ENCODE measurements at regions not wholly inside any gene's neighbourhood (a gene's known extent, or its start where the extent isn't known, plus 50 kb on each side); places are given as distances from the start of the nearest gene placed in this dataset.

GRCh38 chr5:56454219-56454862 lies 221.2 kb upstream of the ANKRD55 start:
- Histone ChIP-seq H3K36me3 (ENCODE audit: insufficient read depth, insufficient read length, low read length) (no peaks in the 10 kb centered on the region), H3K27me3 (ENCODE audit: insufficient read depth, insufficient read length) (no peaks in the 10 kb centered on the region), H3K4me3 (ENCODE audit: insufficient read length, low read depth) (no peak overlapping the region), H3K9ac (ENCODE audit: insufficient read length, low read depth) (no peak overlapping the region), H3K9me3 (ENCODE audit: insufficient read depth, low read length) (no peaks in the 10 kb centered on the region), H3K4me1 (ENCODE audit: insufficient read depth, insufficient read length) (peaks cover under 1% of the 10 kb centered on the region)
- no peak for DNase-seq (ENCODE audit: low read depth, low spot score)
- no peak for TF ChIP-seq YY1 (IDR thresholded peaks at IDR 0.05; ENCODE audit: insufficient read depth, insufficient read length)
- no peak for TF ChIP-seq SUZ12 (IDR thresholded peaks at IDR 0.05; ENCODE audit: extremely low read depth, insufficient read depth, insufficient read length)
- TF ChIP-seq ZNF274 (IDR thresholded peaks at IDR 0.05; ENCODE audit: low read depth, low read length) = no peak

GRCh38 chr5:56451742-56452141 lies 218.6 kb upstream of the ANKRD55 start:
- no peak for TF ChIP-seq SUZ12 (IDR thresholded peaks at IDR 0.05; ENCODE audit: extremely low read depth, insufficient read depth, insufficient read length)
- no peak for TF ChIP-seq YY1 (IDR thresholded peaks at IDR 0.05; ENCODE audit: insufficient read depth, insufficient read length)
- no peak for TF ChIP-seq ZNF274 (IDR thresholded peaks at IDR 0.05; ENCODE audit: low read depth, low read length)
- Histone ChIP-seq H3K4me3 (ENCODE audit: insufficient read length, low read depth) (no peak overlapping the region), H3K9ac (ENCODE audit: insufficient read length, low read depth) (no peak overlapping the region), H3K27me3 (ENCODE audit: insufficient read depth, insufficient read length) (no peaks in the 10 kb centered on the region), H3K9me3 (ENCODE audit: insufficient read depth, low read length) (no peaks in the 10 kb centered on the region), H3K36me3 (ENCODE audit: insufficient read depth, insufficient read length, low read length) (no peaks in the 10 kb centered on the region), H3K4me1 (ENCODE audit: insufficient read depth, insufficient read length) (no peaks in the 10 kb centered on the region)
- no peak for DNase-seq (ENCODE audit: low read depth, low spot score)

GRCh38 chr5:56450766-56451165 lies 217.6 kb upstream of the ANKRD55 start:
- H3K9ac ChIP-seq (ENCODE audit: insufficient read length, low read depth) = no peak overlapping the region
- no peaks in the 10 kb centered on the region for H3K9me3 ChIP-seq (ENCODE audit: insufficient read depth, low read length)
- no peak overlapping the region for H3K4me3 ChIP-seq (ENCODE audit: insufficient read length, low read depth)
- no peaks in the 10 kb centered on the region for H3K27me3 ChIP-seq (ENCODE audit: insufficient read depth, insufficient read length)
- no peak for TF ChIP-seq YY1 (IDR thresholded peaks at IDR 0.05; ENCODE audit: insufficient read depth, insufficient read length)
- TF ChIP-seq SUZ12 (IDR thresholded peaks at IDR 0.05; ENCODE audit: extremely low read depth, insufficient read depth, insufficient read length) = no peak
- no peak for TF ChIP-seq ZNF274 (IDR thresholded peaks at IDR 0.05; ENCODE audit: low read depth, low read length)
- no peak for DNase-seq (ENCODE audit: low read depth, low spot score)
- H3K36me3 ChIP-seq (ENCODE audit: insufficient read depth, insufficient read length, low read length) = no peaks in the 10 kb centered on the region
- no peaks in the 10 kb centered on the region for H3K4me1 ChIP-seq (ENCODE audit: insufficient read depth, insufficient read length)

- H3K4me1 ChIP-seq (ENCODE audit: insufficient read depth, insufficient read length) = no peaks in the 10 kb centered on the region
- no peaks in the 10 kb centered on the region for H3K27me3 ChIP-seq (ENCODE audit: insufficient read depth, insufficient read length)
- no peaks in the 10 kb centered on the region for H3K36me3 ChIP-seq (ENCODE audit: insufficient read depth, insufficient read length, low read length)
- no peak for DNase-seq (ENCODE audit: low read depth, low spot score)
- H3K4me3 ChIP-seq (ENCODE audit: insufficient read length, low read depth) = no peak overlapping the region
- H3K9ac ChIP-seq (ENCODE audit: insufficient read length, low read depth) = no peak overlapping the region
- no peak for TF ChIP-seq SUZ12 (IDR thresholded peaks at IDR 0.05; ENCODE audit: extremely low read depth, insufficient read depth, insufficient read length)
- no peak for TF ChIP-seq YY1 (IDR thresholded peaks at IDR 0.05; ENCODE audit: insufficient read depth, insufficient read length)
- TF ChIP-seq ZNF274 (IDR thresholded peaks at IDR 0.05; ENCODE audit: low read depth, low read length) = no peak
- no peaks in the 10 kb centered on the region for H3K9me3 ChIP-seq (ENCODE audit: insufficient read depth, low read length)
Observed at GRCh38 chr5:56449071-56449640, 216.0 kb upstream of the ANKRD55 start.

- Histone ChIP-seq H3K27me3 (ENCODE audit: insufficient read depth, insufficient read length) (no peaks in the 10 kb centered on the region), H3K9me3 (ENCODE audit: insufficient read depth, low read length) (no peaks in the 10 kb centered on the region), H3K9ac (ENCODE audit: insufficient read length, low read depth) (no peak overlapping the region), H3K36me3 (ENCODE audit: insufficient read depth, insufficient read length, low read length) (no peaks in the 10 kb centered on the region), H3K4me3 (ENCODE audit: insufficient read length, low read depth) (no peak overlapping the region), H3K4me1 (ENCODE audit: insufficient read depth, insufficient read length) (no peaks in the 10 kb centered on the region)
- DNase-seq (ENCODE audit: low read depth, low spot score) = no peak
- no peak for TF ChIP-seq YY1 (IDR thresholded peaks at IDR 0.05; ENCODE audit: insufficient read depth, insufficient read length)
- no peak for TF ChIP-seq SUZ12 (IDR thresholded peaks at IDR 0.05; ENCODE audit: extremely low read depth, insufficient read depth, insufficient read length)
- TF ChIP-seq ZNF274 (IDR thresholded peaks at IDR 0.05; ENCODE audit: low read depth, low read length) = no peak
Observed at GRCh38 chr5:56447656-56448055, 214.5 kb upstream of the ANKRD55 start.

GRCh38 chr5:56447232-56447631 lies 214.1 kb upstream of the ANKRD55 start:
- no peak overlapping the region for H3K9ac ChIP-seq (ENCODE audit: insufficient read length, low read depth)
- no peak overlapping the region for H3K4me3 ChIP-seq (ENCODE audit: insufficient read length, low read depth)
- TF ChIP-seq SUZ12 (IDR thresholded peaks at IDR 0.05; ENCODE audit: extremely low read depth, insufficient read depth, insufficient read length) (no peak), ZNF274 (IDR thresholded peaks at IDR 0.05; ENCODE audit: low read depth, low read length) (no peak), YY1 (IDR thresholded peaks at IDR 0.05; ENCODE audit: insufficient read depth, insufficient read length) (no peak)
- no peaks in the 10 kb centered on the region for H3K36me3 ChIP-seq (ENCODE audit: insufficient read depth, insufficient read length, low read length)
- no peaks in the 10 kb centered on the region for H3K9me3 ChIP-seq (ENCODE audit: insufficient read depth, low read length)
- no peaks in the 10 kb centered on the region for H3K27me3 ChIP-seq (ENCODE audit: insufficient read depth, insufficient read length)
- DNase-seq (ENCODE audit: low read depth, low spot score) = no peak
- H3K4me1 ChIP-seq (ENCODE audit: insufficient read depth, insufficient read length) = no peaks in the 10 kb centered on the region

- Histone ChIP-seq H3K27me3 (ENCODE audit: insufficient read depth, insufficient read length) (no peaks in the 10 kb centered on the region), H3K4me3 (ENCODE audit: insufficient read length, low read depth) (no peak overlapping the region), H3K4me1 (ENCODE audit: insufficient read depth, insufficient read length) (no peaks in the 10 kb centered on the region), H3K36me3 (ENCODE audit: insufficient read depth, insufficient read length, low read length) (no peaks in the 10 kb centered on the region), H3K9me3 (ENCODE audit: insufficient read depth, low read length) (no peaks in the 10 kb centered on the region), H3K9ac (ENCODE audit: insufficient read length, low read depth) (no peak overlapping the region)
- no peak for TF ChIP-seq SUZ12 (IDR thresholded peaks at IDR 0.05; ENCODE audit: extremely low read depth, insufficient read depth, insufficient read length)
- no peak for TF ChIP-seq YY1 (IDR thresholded peaks at IDR 0.05; ENCODE audit: insufficient read depth, insufficient read length)
- no peak for TF ChIP-seq ZNF274 (IDR thresholded peaks at IDR 0.05; ENCODE audit: low read depth, low read length)
- no peak for DNase-seq (ENCODE audit: low read depth, low spot score)
Observed at GRCh38 chr5:56446728-56447127, 213.6 kb upstream of the ANKRD55 start.

Measured in NT2/D1 (cell line).